Neural cell (in vitro differentiated cells): ENCODE measurements at regions not wholly inside any gene's neighbourhood (a gene's known extent, or its start where the extent isn't known, plus 50 kb on each side); places are given as distances from the start of the nearest gene placed in this dataset.

Experiments used
- H2AFZ ChIP-seq: fragments of 200-600, 300-800 bp; sonication (generic), shearing (Covaris generic); 2 replicates; pipeline ENCODE4 v1.6.0; 2014; ENCODE audit warnings: low read depth, mild to moderate bottlenecking, antibody characterized with exemption, low read length, moderate library complexity
- H3F3A ChIP-seq: fragments of 200-600 bp; shearing (Covaris generic); 2 replicates; pipeline ENCODE4 v1.6.1; 2016; ENCODE audit warnings: mild to moderate bottlenecking, moderate library complexity, mixed read lengths, antibody characterized with exemption, low read length; ENCODE audit not compliant: insufficient read depth, poor library complexity, severe bottlenecking
- H3K27ac ChIP-seq: fragments of 200-600, 300-800 bp; sonication (generic), shearing (Covaris generic); 2 replicates; pipeline ENCODE4 v1.5.1; 2014; ENCODE audit warnings: mild to moderate bottlenecking, low read length, moderate library complexity
- H3K27me3 ChIP-seq: fragments of 300-800, 200-600 bp; sonication (generic), shearing (Covaris generic); 2 replicates; pipeline ENCODE4 v1.6.0; 2014; ENCODE audit warnings: mild to moderate bottlenecking, low read depth, low read length, moderate library complexity; ENCODE audit not compliant: insufficient read depth
- H3K36me3 ChIP-seq: fragments of 300-800, 200-600 bp; sonication (generic), shearing (Covaris generic); 2 replicates; pipeline ENCODE4 v1.5.1; 2014; ENCODE audit warnings: mild to moderate bottlenecking, antibody characterized with exemption, low read length, moderate library complexity; ENCODE audit not compliant: insufficient read depth
- H3K4me2 ChIP-seq: fragments of 300-800, 200-600 bp; sonication (generic), shearing (Covaris generic); 2 replicates; pipeline ENCODE4 v1.6.0; 2014; ENCODE audit warnings: mild to moderate bottlenecking, low read length
- H3K4me3 ChIP-seq: fragments of 300-800, 200-600 bp; sonication (generic), shearing (Covaris generic); 2 replicates; pipeline ENCODE4 v1.5.1; 2014; ENCODE audit warnings: mild to moderate bottlenecking, low read length, moderate library complexity
- H3K79me2 ChIP-seq: fragments of 200-600 bp; shearing (Covaris generic); replicated peaks from 2 replicates; pipeline ENCODE4 v1.6.0; 2014; ENCODE audit warnings: mild to moderate bottlenecking, low read length, moderate library complexity; ENCODE audit not compliant: insufficient read depth
- H3K9ac ChIP-seq: fragments of 300-800, 200-600 bp; sonication (generic), shearing (Covaris generic); 2 replicates; pipeline ENCODE4 v1.6.1; 2016; ENCODE audit warnings: mild to moderate bottlenecking, low read length, mixed read lengths
- H3K9me2 ChIP-seq: fragments of 200-600 bp; shearing (Covaris generic); 2 replicates; pipeline ENCODE4 v1.6.1; 2016; ENCODE audit warnings: mild to moderate bottlenecking, low read length, mixed read lengths; ENCODE audit not compliant: insufficient read depth
- H3K9me3 ChIP-seq: fragments of 200-600, 300-800 bp; sonication (generic), shearing (Covaris generic); 2 replicates; pipeline ENCODE4 v1.6.1; 2016; ENCODE audit warnings: mild to moderate bottlenecking, mixed run types, low read length, moderate library complexity, mixed read lengths
- H4K20me1 ChIP-seq: fragments of 200-600 bp; shearing (Covaris generic); 2 replicates; pipeline ENCODE4 v1.6.1; 2016; ENCODE audit warnings: mild to moderate bottlenecking, mixed run types; ENCODE audit not compliant: insufficient read depth
- EP300 ChIP-seq: fragments of 450-650 bp; conservative IDR thresholded peaks from 2 replicates; pipeline ENCODE4 v1.6.1; 2014; ENCODE audit warnings: antibody characterized with exemption, mild to moderate bottlenecking, moderate library complexity; ENCODE audit not compliant: poor library complexity, severe bottlenecking
- EZH2 ChIP-seq: fragments of 200-600, 300-800 bp; shearing (Covaris generic), sonication (generic); IDR thresholded peaks from 2 replicates; pipeline ENCODE4 v1.6.1; 2014; ENCODE audit warnings: antibody characterized with exemption, low read length, borderline replicate concordance, mild to moderate bottlenecking; ENCODE audit not compliant: insufficient read depth, poor library complexity, severe bottlenecking
- MXI1 ChIP-seq: fragments of 450-650 bp; conservative IDR thresholded peaks from 2 replicates; pipeline ENCODE4 v1.6.1; 2014; ENCODE audit warnings: antibody characterized with exemption, mild to moderate bottlenecking; ENCODE audit not compliant: poor library complexity, severe bottlenecking
- POLR2AphosphoS5 ChIP-seq: IDR thresholded peaks from 2 replicates; pipeline ENCODE4 v1.6.1; 2012
- RAD21 ChIP-seq: fragments of 450-650 bp; conservative IDR thresholded peaks from 2 replicates; pipeline ENCODE4 v1.6.1; 2014; ENCODE audit warnings: antibody characterized with exemption, mild to moderate bottlenecking, moderate library complexity
- REST ChIP-seq: IDR thresholded peaks from 2 replicates; pipeline ENCODE4 v1.6.1; 2012; ENCODE audit warnings: borderline replicate concordance
- SMC3 ChIP-seq: fragments of 450-650 bp; conservative IDR thresholded peaks from 2 replicates; pipeline ENCODE4 v1.6.1; 2014; ENCODE audit warnings: antibody characterized with exemption, mild to moderate bottlenecking, moderate library complexity; ENCODE audit not compliant: poor library complexity
- TAF1 ChIP-seq: IDR thresholded peaks from 2 replicates; pipeline ENCODE4 v1.6.1; 2012; ENCODE audit warnings: low read depth
- TF ChIP-seq, protein P1 (sequence below): fragments of 450-650 bp; IDR thresholded peaks from 2 replicates; pipeline ENCODE4 v1.5.1; 2014; ENCODE audit warnings: antibody characterized with exemption, mild to moderate bottlenecking, moderate library complexity; ENCODE audit not compliant: poor library complexity, severe bottlenecking

GRCh38 chr2:850429-850828 lies 100.2 kb upstream of the SNTG2 start:
- H3K27ac ChIP-seq = no peak overlapping the region
- H3F3A ChIP-seq = no peaks in the 10 kb centered on the region
- H3K9me2 ChIP-seq = no peaks in the 10 kb centered on the region
- no peaks in the 10 kb centered on the region for H3K27me3 ChIP-seq
- no peaks in the 10 kb centered on the region for H3K36me3 ChIP-seq
- no peaks in the 10 kb centered on the region for H4K20me1 ChIP-seq
- no peak overlapping the region for H3K4me3 ChIP-seq
- TF ChIP-seq SMC3 = no peak
- no peak for TF ChIP-seq POLR2AphosphoS5
- TF ChIP-seq MXI1 = no peak
- TF ChIP-seq REST = no peak
- no peak for TF ChIP-seq RAD21
- TF ChIP-seq, protein P1, sequence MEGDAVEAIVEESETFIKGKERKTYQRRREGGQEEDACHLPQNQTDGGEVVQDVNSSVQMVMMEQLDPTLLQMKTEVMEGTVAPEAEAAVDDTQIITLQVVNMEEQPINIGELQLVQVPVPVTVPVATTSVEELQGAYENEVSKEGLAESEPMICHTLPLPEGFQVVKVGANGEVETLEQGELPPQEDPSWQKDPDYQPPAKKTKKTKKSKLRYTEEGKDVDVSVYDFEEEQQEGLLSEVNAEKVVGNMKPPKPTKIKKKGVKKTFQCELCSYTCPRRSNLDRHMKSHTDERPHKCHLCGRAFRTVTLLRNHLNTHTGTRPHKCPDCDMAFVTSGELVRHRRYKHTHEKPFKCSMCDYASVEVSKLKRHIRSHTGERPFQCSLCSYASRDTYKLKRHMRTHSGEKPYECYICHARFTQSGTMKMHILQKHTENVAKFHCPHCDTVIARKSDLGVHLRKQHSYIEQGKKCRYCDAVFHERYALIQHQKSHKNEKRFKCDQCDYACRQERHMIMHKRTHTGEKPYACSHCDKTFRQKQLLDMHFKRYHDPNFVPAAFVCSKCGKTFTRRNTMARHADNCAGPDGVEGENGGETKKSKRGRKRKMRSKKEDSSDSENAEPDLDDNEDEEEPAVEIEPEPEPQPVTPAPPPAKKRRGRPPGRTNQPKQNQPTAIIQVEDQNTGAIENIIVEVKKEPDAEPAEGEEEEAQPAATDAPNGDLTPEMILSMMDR = no peak
- TF ChIP-seq EP300 = no peak
- TF ChIP-seq TAF1 = no peak
- no peak for TF ChIP-seq EZH2
- H3K4me2 ChIP-seq = no peak overlapping the region
- H2AFZ ChIP-seq = no peak overlapping the region
- H3K79me2 ChIP-seq = no peaks in the 10 kb centered on the region
- no peak overlapping the region for H3K9ac ChIP-seq
- no peaks in the 10 kb centered on the region for H3K9me3 ChIP-seq

DNA sequence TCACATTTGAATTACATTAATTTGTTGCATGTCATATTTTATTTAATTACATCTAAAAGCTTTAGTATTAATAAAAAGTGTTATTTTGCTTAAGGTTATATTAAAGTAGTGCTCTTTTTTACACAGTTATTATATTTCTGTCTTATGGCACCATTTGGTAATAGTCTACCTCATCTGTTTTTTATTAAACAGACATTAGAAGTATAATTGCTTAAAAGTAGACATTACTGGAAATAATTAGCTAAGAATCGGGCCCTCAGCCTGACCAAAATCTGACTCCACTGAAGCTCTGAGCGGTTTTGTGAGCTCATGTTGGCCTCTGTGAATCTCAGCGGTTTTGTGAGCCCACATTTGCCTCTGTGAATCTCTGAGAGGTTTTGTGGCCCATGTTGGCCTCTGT lies 102.5 kb upstream of the SNTG2 start:
- H3K27me3 ChIP-seq = no peaks in the 10 kb centered on the region
- TF ChIP-seq MXI1 (no peak), EZH2 (no peak), TAF1 (no peak), SMC3 (no peak), REST (no peak), POLR2AphosphoS5 (no peak), EP300 (no peak), RAD21 (no peak)
- TF ChIP-seq, protein P1 = no peak
- no peaks in the 10 kb centered on the region for H4K20me1 ChIP-seq
- H3K27ac ChIP-seq = no peak overlapping the region
- H3K4me3 ChIP-seq = no peak overlapping the region
- no peaks in the 10 kb centered on the region for H3K79me2 ChIP-seq
- no peaks in the 10 kb centered on the region for H3K36me3 ChIP-seq
- H3K9me3 ChIP-seq = no peaks in the 10 kb centered on the region
- H3K9ac ChIP-seq = no peak overlapping the region
- no peak overlapping the region for H2AFZ ChIP-seq
- H3F3A ChIP-seq = no peaks in the 10 kb centered on the region
- H3K9me2 ChIP-seq = no peaks in the 10 kb centered on the region
- no peak overlapping the region for H3K4me2 ChIP-seq
